Lung (tissue), 11 donors: ENCODE measurements at regions not wholly inside any gene's neighbourhood (a gene's known extent, or its start where the extent isn't known, plus 50 kb on each side); places are given as distances from the start of the nearest gene placed in this dataset.

Source experiments
- ATAC-seq: fragments of 200-7000 bp; cut with Tn5 transposase; one replicate; pipeline ENCODE4 v1.9.1; 2020; ENCODE audit warnings: moderate number of reproducible peaks; ENCODE audit not compliant: insufficient read depth, low FRiP score
- DNase-seq, 3 donors: peaks; one replicate each; pipeline ENCODE4 v3.0.0-alpha.2; 2013 to 2017
- H3K27ac ChIP-seq, 2 donors: one replicate each; pipeline ENCODE4 v1.5.1; 2013; ENCODE audit warnings: mild to moderate bottlenecking in 2 of 2, moderate library complexity in 2 of 2, control low read depth in 1 of 2, inconsistent platforms in 1 of 2, low read depth in 1 of 2, low read length in 1 of 2
- H3K27me3 ChIP-seq, 3 donors: one replicate each; pipeline ENCODE4 v1.5.1; 2013; ENCODE audit warnings: low read length in 2 of 3; ENCODE audit not compliant: control insufficient read depth in 3 of 3, insufficient read depth in 3 of 3
- H3K36me3 ChIP-seq, 4 donors: one replicate each; pipeline ENCODE4 v1.5.1; 2013; ENCODE audit warnings: low read length in 4 of 4, mild to moderate bottlenecking in 1 of 4, moderate library complexity in 1 of 4; ENCODE audit not compliant: control insufficient read depth in 4 of 4, insufficient read depth in 4 of 4
- H3K4me1 ChIP-seq, 5 donors: one replicate each; pipeline ENCODE4 v1.5.1; 2013; ENCODE audit warnings: low read length in 5 of 5, mild to moderate bottlenecking in 2 of 5, moderate library complexity in 1 of 5; ENCODE audit not compliant: control insufficient read depth in 5 of 5, insufficient read depth in 5 of 5
- H3K4me3 ChIP-seq: one replicate; pipeline ENCODE4 v1.5.1; 2013; ENCODE audit warnings: mild to moderate bottlenecking, control low read depth, moderate library complexity
- H3K9ac ChIP-seq, 2 donors: one replicate each; pipeline ENCODE4 v1.5.1; 2013; ENCODE audit warnings: low read length in 2 of 2, control low read depth in 1 of 2; ENCODE audit not compliant: insufficient read depth in 1 of 2
- H3K9me3 ChIP-seq, 4 donors: one replicate each; pipeline ENCODE4 v1.5.1; 2013; ENCODE audit warnings: low read length in 3 of 4, mild to moderate bottlenecking in 1 of 4, moderate library complexity in 1 of 4; ENCODE audit not compliant: control insufficient read depth in 4 of 4, insufficient read depth in 3 of 4
- CTCF ChIP-seq: IDR thresholded peaks from 2 replicates; pipeline ENCODE4 v1.5.1; 2012; ENCODE audit warnings: mild to moderate bottlenecking; ENCODE audit errors: control extremely low read depth, extremely low read depth
- WGBS, 2 donors: extraction: QIAGEN DNeasy Blood & Tissue Kit; methylation state at CpG; one replicate each; pipeline ENCODE4 v1.1.7; 2013; 5-methylcytosine and 5-hydroxymethylcytosine counted together
- donor health status: control.
- donor health status: control.
- donor health status: Bipolar disorder and iron deficiency.
- donor health status: healthy.
- donor health status: DM: yes; HTN: yes; CAD: no.

GRCh38 chr13:29704648-29705047, 109.2 kb upstream of the SLC7A1 start:
- no peak for DNase-seq
- ATAC-seq = no peak

DNA sequence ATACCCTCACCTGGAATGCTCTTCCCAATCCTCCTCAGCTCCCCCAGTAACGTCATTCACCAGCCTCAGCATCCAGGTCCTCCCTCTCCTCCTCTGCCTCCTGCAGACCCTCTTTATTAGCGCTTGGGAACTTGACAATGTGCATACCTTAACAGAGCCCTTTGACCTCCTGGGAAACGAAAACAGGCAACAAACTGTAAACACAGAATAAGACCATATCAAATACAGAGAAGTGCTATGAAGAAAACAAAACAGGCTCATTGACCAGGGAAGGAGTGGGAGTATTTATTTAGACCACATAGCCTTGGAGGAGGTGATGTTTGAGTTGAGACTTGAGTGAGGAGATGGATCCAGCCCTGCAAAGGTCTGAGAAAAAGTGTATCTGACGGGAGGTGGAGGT, 107.9 kb upstream of the SLC7A1 start:
- Histone ChIP-seq H3K4me1 (no peaks in the 10 kb centered on the region), H3K9me3 (peaks cover 0 to 8% (median 0%) of the 10 kb centered on the region in 4 donors), H3K27ac (no peak overlapping the region), H3K27me3 (no peaks in the 10 kb centered on the region), H3K9ac (no peak overlapping the region), H3K4me3 (no peak overlapping the region), H3K36me3 (no peaks in the 10 kb centered on the region)
- ATAC-seq = no peak
- TF ChIP-seq CTCF = no peak
- no peak for DNase-seq
- WGBS, 2 donors = 79 to 84% methylated on average over 4 of the region's 4 CpGs

More at GRCh38 chr13:29704648-29705047, 109.2 kb upstream of the SLC7A1 start:
- no peak for TF ChIP-seq CTCF
- Histone ChIP-seq H3K27me3 (peaks cover 0 to 1% (median 0%) of the 10 kb centered on the region in 3 donors), H3K27ac (no peak overlapping the region), H3K9me3 (peaks cover 0 to 8% (median 0%) of the 10 kb centered on the region in 4 donors), H3K36me3 (no peaks in the 10 kb centered on the region), H3K4me1 (no peaks in the 10 kb centered on the region), H3K9ac (no peak overlapping the region), H3K4me3 (no peak overlapping the region)
- 43 to 64% methylated on average over 3 of the region's 3 CpGs for WGBS, 2 donors

- Histone ChIP-seq H3K27ac (no peak overlapping the region), H3K4me3 (no peak overlapping the region), H3K36me3 (no peaks in the 10 kb centered on the region), H3K4me1 (no peaks in the 10 kb centered on the region), H3K9me3 (peaks cover 0 to 8% (median 0%) of the 10 kb centered on the region in 4 donors), H3K9ac (no peak overlapping the region), H3K27me3 (no peaks in the 10 kb centered on the region)
- peak in 1 of 3 donors; percentile 10 for DNase-seq
- no peak for ATAC-seq
- WGBS, 2 donors = 32 to 54% methylated on average over 13 of the region's 13 CpGs
- TF ChIP-seq CTCF = no peak
Observed at GRCh38 chr13:29702912-29703351, 107.4 kb upstream of the SLC7A1 start.

DNA sequence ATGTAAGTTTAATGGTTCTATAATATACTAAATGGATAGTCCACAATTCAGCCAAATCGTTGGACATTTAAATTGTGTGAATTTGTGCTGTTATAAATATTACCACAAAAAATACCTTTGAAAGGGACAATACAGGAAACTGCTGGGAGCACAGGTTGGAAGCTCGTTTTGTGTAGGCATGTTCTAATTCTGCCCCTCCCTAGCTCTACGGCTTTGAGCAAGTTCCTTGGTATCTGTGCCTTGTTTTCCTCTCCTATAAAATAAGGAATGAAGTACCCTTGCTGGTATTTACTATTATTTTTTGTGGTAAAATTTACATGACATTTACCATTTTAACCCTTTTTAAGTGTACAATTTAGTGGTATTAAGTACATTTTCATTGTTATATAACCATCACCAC, 102.6 kb upstream of the SLC7A1 start:
- peaks cover 0 to 4% (median 0%) of the 10 kb centered on the region in 4 donors for H3K9me3 ChIP-seq
- ATAC-seq = no peak
- peaks cover 0 to 2% (median 0%) of the 10 kb centered on the region in 3 donors for H3K27me3 ChIP-seq
- no peak overlapping the region for H3K9ac ChIP-seq
- 78 to 89% methylated on average over 3 of the region's 3 CpGs for WGBS, 2 donors
- no peaks in the 10 kb centered on the region for H3K4me1 ChIP-seq
- TF ChIP-seq CTCF = no peak
- no peaks in the 10 kb centered on the region for H3K36me3 ChIP-seq
- no peak overlapping the region for H3K4me3 ChIP-seq
- no peak for DNase-seq
- no peak overlapping the region for H3K27ac ChIP-seq
